ENCODE measurements at regions not wholly inside any gene's neighbourhood (a gene's known extent, or its start where the extent isn't known, plus 50 kb on each side); places are given as distances from the start of the nearest gene placed in this dataset.

DNA sequence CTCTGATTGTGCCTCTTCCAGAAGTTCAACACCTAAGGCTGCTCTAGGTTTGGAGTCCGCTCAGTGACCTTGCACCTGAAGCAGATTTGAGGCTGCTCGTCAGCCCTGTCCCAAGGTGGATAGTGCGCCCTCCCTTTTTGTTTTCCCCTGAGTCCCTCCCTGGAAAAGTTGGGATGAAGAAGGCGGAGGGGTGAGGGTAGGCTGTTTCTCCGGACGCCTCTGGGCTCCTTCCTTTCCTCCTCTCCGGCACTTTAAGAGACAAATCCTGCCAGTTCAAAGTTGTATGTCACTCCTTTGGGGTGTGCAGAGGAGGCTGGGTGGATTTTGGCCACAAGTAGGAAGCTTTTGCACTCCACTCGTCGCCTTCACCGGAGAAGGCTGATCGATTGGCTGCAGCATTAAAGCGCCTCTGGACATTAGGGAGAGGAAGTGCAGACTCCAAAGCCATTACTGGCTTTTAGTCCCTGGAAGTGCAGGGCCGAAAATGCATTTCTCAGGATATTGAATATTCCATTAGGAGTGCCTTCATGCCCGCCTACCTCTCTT lies 81.9 kb upstream of the PRKG1 start:
- DNase-seq, result peak; percentile 34 to 77
- intact Hi-C loops (cut with DNase I; ENCODE audit: low total_unique reads), result loop anchor here (10.0 kb wide), 1 partner anchor 1222 kb away; no protein-coding TSS in a partner anchor

GRCh38 chr10:50992972-50993766 lies 81.1 kb upstream of the PRKG1 start:
- H3K9me3 ChIP-seq, result no peaks in the 10 kb centered on the region
- no peak for DNase-seq
- peak overlapping the region; percentile 95 to 96 for H3K27ac ChIP-seq
- H3K27me3 ChIP-seq, result no peaks in the 10 kb centered on the region
- no peak for TF ChIP-seq CTCF (IDR thresholded peaks at IDR 0.05)
- no peaks in the 10 kb centered on the region for H3K36me3 ChIP-seq
- H3K4me1 ChIP-seq, result peaks cover 0 to 51% (median 5%) of the 10 kb centered on the region in 4 donors
- peak overlapping the region; percentile 87 to 92 for H3K4me3 ChIP-seq
- intact Hi-C loops (cut with DNase I; ENCODE audit: low total_unique reads), result loop anchor here (10.0 kb wide), 1 partner anchor 1222 kb away; no protein-coding TSS in a partner anchor

More for the DNA sequence above, 81.9 kb upstream of the PRKG1 start:
- H3K9me3 ChIP-seq, result no peaks in the 10 kb centered on the region
- H3K27ac ChIP-seq, result peak overlapping the region; percentile 95 to 96
- H3K27me3 ChIP-seq, result no peaks in the 10 kb centered on the region
- no peaks in the 10 kb centered on the region for H3K36me3 ChIP-seq
- peaks cover 0 to 49% (median 3%) of the 10 kb centered on the region in 4 donors for H3K4me1 ChIP-seq
- TF ChIP-seq CTCF (IDR thresholded peaks at IDR 0.05), result no peak
- peak overlapping the region; percentile 87 to 92 for H3K4me3 ChIP-seq

- no peak for DNase-seq
- Histone ChIP-seq H3K4me3 (peak overlapping the region; percentile 87 to 92), H3K27me3 (no peaks in the 10 kb centered on the region), H3K36me3 (no peaks in the 10 kb centered on the region), H3K9me3 (no peaks in the 10 kb centered on the region), H3K27ac (peak overlapping the region; percentile 95 to 96), H3K4me1 (peaks cover 0 to 53% (median 5%) of the 10 kb centered on the region in 4 donors)
- intact Hi-C loops (cut with DNase I; ENCODE audit: low total_unique reads), result loop anchor here (10.0 kb wide), 1 partner anchor 1221 kb away; no protein-coding TSS in a partner anchor
- no peak for TF ChIP-seq CTCF (IDR thresholded peaks at IDR 0.05)
These were observed 80.5 kb upstream of the PRKG1 start for GRCh38 chr10:50993771-50994251.

DNA sequence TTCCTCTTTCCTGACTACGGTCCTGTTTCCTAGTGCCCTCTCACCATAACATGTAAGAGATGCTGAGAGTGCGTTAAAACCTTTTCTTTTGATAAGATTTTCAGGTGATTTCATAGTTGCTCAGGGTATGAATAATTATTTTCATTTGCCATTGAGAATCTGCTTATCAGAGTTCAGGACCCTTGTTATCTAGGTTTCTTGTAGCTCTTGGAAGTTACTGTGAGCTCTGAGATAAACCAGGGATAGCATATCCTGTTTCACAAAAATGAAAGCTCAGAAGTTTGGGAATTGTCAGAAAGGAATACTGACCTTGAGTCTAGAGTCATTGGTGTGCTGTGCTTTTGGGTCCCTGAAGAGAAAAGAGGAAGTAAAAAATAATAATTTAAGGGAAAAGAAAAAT lies 76.8 kb upstream of the PRKG1 start:
- no peak for TF ChIP-seq CTCF (IDR thresholded peaks at IDR 0.05)
- Histone ChIP-seq H3K27me3 (no peaks in the 10 kb centered on the region), H3K4me3 (peak overlapping the region; percentile 2 to 12), H3K9me3 (no peaks in the 10 kb centered on the region), H3K27ac (peak overlapping the region; percentile 41 to 79), H3K4me1 (peaks cover 0 to 83% (median 23%) of the 10 kb centered on the region in 4 donors), H3K36me3 (no peaks in the 10 kb centered on the region)
- DNase-seq, result no peak
- intact Hi-C loops (cut with DNase I; ENCODE audit: low total_unique reads), result loop anchor here (10.0 kb wide), 1 partner anchor 1217 kb away; no protein-coding TSS in a partner anchor

DNA sequence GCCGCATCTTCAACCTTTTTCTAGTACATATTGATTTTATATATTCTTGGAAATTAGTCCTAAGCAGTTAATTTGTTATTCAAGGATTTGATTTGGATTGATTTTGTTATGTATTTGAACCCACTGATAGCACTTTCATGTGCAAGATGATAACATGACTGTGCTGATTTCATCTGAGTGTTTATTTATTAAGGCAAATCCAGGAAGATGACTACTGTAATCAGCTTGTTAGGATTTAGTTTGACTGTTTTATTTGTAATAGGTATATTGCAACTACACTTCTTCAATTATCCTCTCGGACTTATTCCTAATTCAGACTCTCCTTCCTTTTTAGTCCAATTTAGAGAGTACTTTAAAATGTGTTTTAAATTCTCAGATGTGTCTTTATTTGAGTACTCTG lies 75.1 kb upstream of the PRKG1 start:
- H3K4me1 ChIP-seq, result peaks cover 0 to 91% (median 27%) of the 10 kb centered on the region in 4 donors
- TF ChIP-seq CTCF (IDR thresholded peaks at IDR 0.05), result no peak
- no peak overlapping the region for H3K4me3 ChIP-seq
- H3K36me3 ChIP-seq, result no peaks in the 10 kb centered on the region
- H3K27me3 ChIP-seq, result no peaks in the 10 kb centered on the region
- H3K27ac ChIP-seq, result peak overlapping the region; percentile 75 to 79
- DNase-seq, result no peak
- H3K9me3 ChIP-seq, result no peaks in the 10 kb centered on the region
- intact Hi-C loops (cut with DNase I; ENCODE audit: low total_unique reads), result loop anchor here (10.0 kb wide), 1 partner anchor 1216 kb away; no protein-coding TSS in a partner anchor
